Right ventricle myocardium inferior (tissue), 1 donor: ENCODE measurements at regions not wholly inside any gene's neighbourhood (a gene's known extent, or its start where the extent isn't known, plus 50 kb on each side); places are given as distances from the start of the nearest gene placed in this dataset.

Experiments used
- ATAC-seq: fragments of 200-7000 bp; cut with Tn5 transposase; one replicate; pipeline ENCODE4 v1.9.1; 2020; ENCODE audit warnings: mild to moderate bottlenecking, moderate library complexity
- DNase-seq: peaks from one replicate; pipeline ENCODE4 v3.0.0; 2021; ENCODE audit errors: missing footprints
- intact Hi-C: fragments of 100-400 bp; cut with DNase I; formaldehyde crosslinking; loops from one replicate; pipeline ENCODE4 v1.11.0; 2022
- donor health status: DM: no; HTN: yes; CAD: no; lungs with severe emphysema.

- ATAC-seq: no peak
- DNase-seq: no peak
- intact Hi-C loops: no loop called here
These were observed 52.2 kb downstream of the FAT3 start for GRCh38 chr11:92276773-92277172.

- intact Hi-C loops: no loop called here
- DNase-seq: no peak
- ATAC-seq: no peak
These were observed 53.3 kb downstream of the FAT3 start for GRCh38 chr11:92277871-92278270.

GRCh38 chr11:92278791-92279433 lies 54.3 kb downstream of the FAT3 start:
- ATAC-seq (no peak), DNase-seq (no peak)
- intact Hi-C loops: no loop called here

GRCh38 chr11:92284107-92284506 lies 59.5 kb downstream of the FAT3 start:
- intact Hi-C loops: no loop called here
- DNase-seq: no peak

GRCh38 chr11:92284558-92284957 lies 59.9 kb downstream of the FAT3 start:
- ATAC-seq (peak; percentile 96), DNase-seq (no peak)
- intact Hi-C loops: no loop called here

More at GRCh38 chr11:92284107-92284506, 59.5 kb downstream of the FAT3 start:
- no peak for ATAC-seq

- intact Hi-C loops: no loop called here
- DNase-seq: no peak
- ATAC-seq: no peak
These were observed 61.2 kb downstream of the FAT3 start for GRCh38 chr11:92285776-92286175.

- ATAC-seq: no peak
- intact Hi-C loops: no loop called here
- DNase-seq: no peak
These were observed 62.1 kb downstream of the FAT3 start for GRCh38 chr11:92286709-92287108.

- ATAC-seq (no peak), DNase-seq (no peak)
- intact Hi-C loops: no loop called here
These were observed 70.8 kb downstream of the FAT3 start for GRCh38 chr11:92295175-92296137.

GRCh38 chr11:92296138-92296515 lies 71.5 kb downstream of the FAT3 start:
- intact Hi-C loops: no loop called here
- ATAC-seq (no peak), DNase-seq (no peak)

- ATAC-seq: no peak
- no peak for DNase-seq
- intact Hi-C loops: no loop called here
These were observed 73.2 kb downstream of the FAT3 start for GRCh38 chr11:92297567-92298553.

- intact Hi-C loops: no loop called here
- no peak for DNase-seq
- no peak for ATAC-seq
These were observed 76.3 kb downstream of the FAT3 start for GRCh38 chr11:92300876-92301275.

GRCh38 chr11:92302770-92303169 lies 78.2 kb downstream of the FAT3 start:
- DNase-seq (no peak), ATAC-seq (no peak)
- intact Hi-C loops: no loop called here

- ATAC-seq (no peak), DNase-seq (no peak)
- intact Hi-C loops: no loop called here
These were observed 79.7 kb downstream of the FAT3 start for GRCh38 chr11:92304271-92304670.

- no peak for ATAC-seq
- intact Hi-C loops: no loop called here
- no peak for DNase-seq
These were observed 82.4 kb downstream of the FAT3 start for GRCh38 chr11:92306966-92307510.

GRCh38 chr11:92308366-92308765 lies 83.7 kb downstream of the FAT3 start:
- no peak for ATAC-seq
- intact Hi-C loops: no loop called here

GRCh38 chr11:92311616-92312449 lies 87.2 kb downstream of the FAT3 start:
- no peak for ATAC-seq
- no peak for DNase-seq
- intact Hi-C loops: no loop called here

More at GRCh38 chr11:92308366-92308765, 83.7 kb downstream of the FAT3 start:
- no peak for DNase-seq

GRCh38 chr11:92313784-92314183 lies 89.2 kb downstream of the FAT3 start:
- DNase-seq (no peak), ATAC-seq (no peak)
- intact Hi-C loops: no loop called here

- DNase-seq (no peak), ATAC-seq (peak; percentile 60)
- intact Hi-C loops: no loop called here
These were observed 89.9 kb downstream of the FAT3 start for GRCh38 chr11:92314499-92314898.
